Pulmonary artery endothelial cell (primary cell): ENCODE measurements at regions not wholly inside any gene's neighbourhood (a gene's known extent, or its start where the extent isn't known, plus 50 kb on each side); places are given as distances from the start of the nearest gene placed in this dataset.

Experiments
- DNase-seq: peaks from one replicate; pipeline ENCODE4 v3.0.0-alpha.2; 2011; ENCODE audit warnings: low read depth, low spot score

GRCh38 chr2:20539776-20540586 is 93.1 kb downstream of the RHOB start:
- DNase-seq = no peak

DNA sequence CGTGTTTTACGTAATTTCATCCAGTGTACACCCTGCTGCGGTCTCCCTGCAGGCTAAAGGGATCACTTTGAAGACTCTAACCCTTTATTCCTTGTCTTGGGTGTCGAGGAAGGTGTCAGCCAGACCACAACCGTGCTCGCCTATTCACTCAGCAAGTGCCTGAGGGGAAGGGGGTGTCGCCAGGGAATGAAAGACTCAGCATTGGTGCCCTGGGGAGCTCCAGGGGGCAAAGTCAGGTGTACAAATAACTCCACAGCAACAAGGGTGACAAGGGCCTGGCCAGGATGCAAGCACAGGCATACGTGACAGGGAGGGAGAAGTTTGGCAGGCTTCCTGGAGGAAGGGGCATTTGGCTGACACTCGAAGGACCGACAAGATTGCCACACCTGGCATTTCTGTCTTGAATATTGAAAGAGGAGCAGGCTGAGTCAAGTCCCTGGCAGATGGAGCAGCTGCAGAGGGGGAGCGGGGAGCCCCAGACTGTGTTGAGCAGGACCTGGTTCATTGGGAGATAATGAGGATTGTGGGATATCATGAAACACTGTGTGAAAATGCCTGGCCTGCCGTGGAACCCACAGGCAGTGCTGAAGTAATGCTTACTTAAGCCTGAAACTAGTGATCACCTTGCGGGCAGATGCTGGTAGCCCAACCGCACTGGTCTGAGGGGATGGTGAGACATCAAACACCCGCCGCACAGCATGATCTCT is 93.9 kb downstream of the RHOB start:
- DNase-seq = no peak

DNA sequence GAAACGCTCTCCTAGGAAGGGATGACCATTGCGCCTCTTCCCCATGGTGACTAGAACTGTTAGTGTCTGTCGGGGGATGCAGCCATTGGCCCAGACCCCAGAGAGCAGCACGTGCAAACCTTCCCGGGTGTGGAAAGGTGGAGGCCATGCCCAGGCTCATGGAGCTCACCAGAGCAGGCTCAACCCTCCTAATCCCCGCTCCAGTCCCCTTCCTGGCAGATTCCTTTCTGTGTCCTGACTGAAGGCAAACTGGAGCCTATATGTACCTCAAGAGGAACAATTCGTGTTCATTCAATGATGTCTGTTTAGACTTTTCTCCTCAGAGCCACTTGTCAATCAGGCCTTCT is 94.4 kb downstream of the RHOB start:
- no peak for DNase-seq

DNA sequence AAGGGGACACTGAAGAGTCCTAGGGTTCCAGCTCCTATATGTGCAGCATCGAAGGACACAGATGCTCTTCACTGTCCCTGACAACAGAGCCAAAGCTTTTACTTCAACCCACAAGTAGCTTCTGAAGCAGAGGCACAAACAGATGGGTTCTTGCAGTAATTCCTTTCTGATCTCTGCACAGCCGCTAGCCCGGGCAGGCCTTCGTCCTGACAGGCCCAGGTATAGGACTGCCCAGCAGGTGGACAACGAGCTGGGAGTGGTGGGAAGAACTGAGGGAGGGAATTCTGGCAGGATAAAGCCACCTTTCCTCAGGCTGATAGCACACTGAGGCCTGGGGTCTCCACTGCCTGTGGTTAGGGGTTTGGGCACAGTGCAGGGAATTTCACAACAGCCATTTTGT is 94.8 kb downstream of the RHOB start:
- DNase-seq = no peak

DNA sequence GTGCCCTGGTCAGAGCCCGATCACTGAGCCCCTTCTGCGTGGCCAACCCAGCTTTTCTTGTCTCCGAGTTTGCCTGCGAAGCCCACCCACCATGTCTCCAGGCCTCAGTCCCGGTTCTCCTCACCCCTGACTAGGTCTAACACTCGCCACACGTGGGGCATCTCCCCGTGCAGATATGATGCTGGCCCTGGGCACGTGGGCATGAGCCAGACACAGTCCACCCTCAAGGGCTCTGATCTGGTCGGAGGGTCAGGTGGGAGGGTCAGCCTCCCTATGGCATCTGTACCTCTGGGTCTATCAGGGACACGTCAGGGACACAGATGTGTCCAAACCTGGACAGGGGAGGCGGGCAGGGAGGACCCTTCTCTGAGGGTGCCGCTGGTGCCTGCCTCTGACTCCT is 95.4 kb downstream of the RHOB start:
- DNase-seq = no peak

- no peak for DNase-seq
Measured at GRCh38 chr2:20542746-20543468, 96.0 kb downstream of the RHOB start.

GRCh38 chr2:20543469-20544152 is 96.7 kb downstream of the RHOB start:
- DNase-seq = no peak

DNA sequence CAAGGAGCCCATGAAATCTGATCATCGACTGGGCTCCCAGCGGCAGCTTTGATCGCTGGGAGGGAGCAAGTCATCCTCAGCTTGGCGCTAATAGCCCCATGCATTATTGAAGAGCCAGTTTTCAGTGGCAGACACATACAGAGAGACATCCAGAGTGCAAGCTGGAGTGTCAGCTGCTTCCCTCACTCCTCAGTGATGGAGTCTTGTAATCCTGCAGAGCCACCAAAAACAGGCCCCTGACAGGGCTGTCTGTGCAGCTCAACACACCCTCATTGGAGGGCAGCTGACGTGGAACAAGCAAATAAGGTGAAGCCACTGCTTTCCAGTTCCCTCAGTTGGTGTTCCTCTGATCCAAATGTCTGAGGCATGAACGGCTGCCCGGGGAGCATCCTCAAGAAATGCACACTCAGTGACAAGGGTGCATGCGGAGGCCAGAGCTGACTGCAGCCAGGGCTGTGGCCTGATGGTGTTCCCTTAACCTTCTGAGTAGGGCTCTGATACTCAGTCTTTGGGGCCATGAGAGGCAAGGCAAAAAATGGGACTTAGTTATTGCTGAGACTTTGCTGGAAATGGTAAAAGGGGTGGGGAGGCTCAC is 97.4 kb downstream of the RHOB start:
- no peak for DNase-seq

DNA sequence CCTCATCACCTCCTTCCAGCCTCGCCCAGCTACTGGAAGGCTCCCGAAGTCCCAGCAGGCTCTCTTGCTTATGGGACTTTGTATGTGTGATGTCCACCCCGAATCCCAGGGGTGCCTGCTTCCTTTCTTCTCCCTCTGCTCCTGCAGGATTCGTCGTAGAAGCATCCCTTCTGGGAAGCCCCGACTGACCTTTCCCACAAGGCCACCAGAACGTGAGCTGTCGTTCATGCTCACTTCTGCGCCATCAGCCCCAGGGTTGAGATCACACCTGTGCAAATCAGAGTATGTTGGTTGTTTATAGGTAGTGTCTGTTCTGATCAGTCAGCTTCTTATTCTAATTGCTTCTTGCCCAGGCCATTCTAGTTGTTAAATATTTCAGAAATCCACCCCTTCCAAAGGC is 101.8 kb downstream of the HS1BP3 start:
- DNase-seq = no peak

DNA sequence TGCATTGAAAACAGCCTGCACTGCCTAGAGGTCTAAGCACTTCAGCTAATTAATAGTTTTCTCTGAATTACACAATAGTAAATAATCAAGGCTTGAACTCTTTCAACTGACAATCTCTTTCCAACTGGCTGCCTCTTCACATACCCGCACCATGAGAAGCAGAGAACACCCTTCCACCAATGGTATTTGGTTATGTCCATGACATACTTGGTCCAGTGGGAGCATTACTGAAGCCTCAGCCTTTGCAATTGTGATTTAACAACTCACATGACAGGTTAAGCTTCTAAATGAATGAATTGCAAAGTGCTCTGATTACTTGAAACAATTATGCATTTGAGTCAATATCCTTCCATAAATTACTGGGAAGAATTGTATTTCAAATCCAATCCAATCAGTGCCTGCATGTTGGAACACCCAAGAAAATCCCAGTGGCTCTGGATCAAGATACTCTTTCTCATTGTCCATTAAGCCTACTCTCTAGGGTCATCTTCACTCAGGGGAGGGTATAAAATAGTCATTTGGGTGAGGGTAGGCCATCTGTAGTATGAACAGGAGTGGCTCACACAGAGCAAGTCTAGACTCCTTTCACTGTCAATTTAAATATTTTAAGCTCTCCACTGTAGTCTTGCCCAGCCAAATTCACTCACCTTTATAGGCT is 101.1 kb downstream of the HS1BP3 start:
- no peak for DNase-seq

GRCh38 chr2:20551260-20551944 is 99.5 kb downstream of the HS1BP3 start:
- DNase-seq = no peak

DNA sequence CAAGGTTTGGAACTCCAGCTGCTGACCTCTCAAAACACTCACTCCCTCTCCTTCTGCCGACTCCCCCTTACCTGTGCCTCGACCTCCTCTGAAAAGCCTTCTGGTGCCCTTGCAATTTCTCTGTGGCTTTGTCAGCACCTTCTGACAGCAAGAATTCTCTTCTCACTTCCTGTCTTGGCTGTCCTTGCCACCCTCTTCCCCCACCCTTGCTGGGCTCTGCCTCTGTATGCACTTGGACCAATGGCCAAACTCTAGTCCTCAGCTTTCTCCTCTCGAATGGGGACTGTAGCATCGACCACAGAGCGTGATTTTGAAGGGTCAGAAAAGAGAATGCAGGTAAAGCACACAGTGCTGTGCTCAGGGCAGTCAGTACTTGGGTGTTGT is 99.0 kb downstream of the HS1BP3 start:
- no peak for DNase-seq

DNA sequence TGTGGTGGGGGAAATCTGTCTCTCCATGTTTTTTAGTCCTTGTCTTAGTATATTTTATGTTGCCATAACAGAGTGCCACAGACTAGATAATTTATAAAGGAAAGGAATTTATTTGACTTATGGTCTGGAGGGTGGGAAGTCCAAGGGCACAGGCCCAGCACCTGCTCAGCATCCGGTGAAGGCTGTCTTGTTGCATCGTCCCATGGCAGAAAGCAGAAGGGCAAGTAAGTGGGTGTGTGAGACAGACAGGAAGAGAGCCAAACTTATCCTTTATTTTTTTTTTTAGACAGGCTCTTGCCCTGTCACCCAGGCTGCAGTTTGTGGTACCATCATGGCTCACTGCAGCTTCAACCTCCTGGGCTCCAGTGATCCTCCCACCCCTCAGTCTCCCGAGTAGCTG is 98.1 kb downstream of the HS1BP3 start:
- DNase-seq = no peak

DNA sequence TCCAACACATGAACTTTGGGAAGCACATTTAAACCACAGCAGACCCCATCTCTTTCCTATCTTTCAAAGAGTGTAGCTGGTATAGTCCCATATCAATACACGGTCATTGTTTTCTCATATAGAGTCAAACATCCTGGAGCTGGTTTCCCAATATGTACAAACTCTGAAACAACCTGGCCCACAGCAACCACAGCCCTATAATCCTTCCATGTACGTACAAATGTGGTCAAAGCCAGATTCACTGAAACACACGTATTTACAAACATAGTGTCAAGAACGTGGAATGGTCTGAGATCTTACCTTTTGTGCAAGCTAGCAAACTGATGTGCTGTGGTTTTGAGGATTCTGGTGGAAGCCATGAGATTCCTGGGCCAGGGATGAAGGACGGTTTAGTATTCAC is 97.3 kb downstream of the HS1BP3 start:
- DNase-seq = no peak

DNA sequence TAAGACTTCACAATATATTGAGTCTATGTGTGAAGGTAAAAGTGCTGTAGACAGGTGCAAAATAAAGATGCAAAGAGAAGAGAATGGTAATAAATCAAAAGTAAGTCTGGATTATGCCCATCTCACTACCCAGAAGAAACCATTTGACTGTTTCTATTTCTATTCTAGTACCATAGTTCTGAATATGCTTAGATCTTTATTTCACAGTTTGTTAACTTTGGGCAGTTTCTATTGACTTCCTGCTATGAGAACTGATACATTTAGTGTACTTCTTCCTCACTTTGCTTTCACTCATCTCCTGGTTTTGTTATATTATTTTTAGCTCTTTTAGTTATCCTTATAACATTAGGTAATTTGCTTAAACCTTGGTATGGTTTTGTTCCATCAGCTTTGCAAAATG is 94.9 kb downstream of the HS1BP3 start:
- no peak for DNase-seq

DNA sequence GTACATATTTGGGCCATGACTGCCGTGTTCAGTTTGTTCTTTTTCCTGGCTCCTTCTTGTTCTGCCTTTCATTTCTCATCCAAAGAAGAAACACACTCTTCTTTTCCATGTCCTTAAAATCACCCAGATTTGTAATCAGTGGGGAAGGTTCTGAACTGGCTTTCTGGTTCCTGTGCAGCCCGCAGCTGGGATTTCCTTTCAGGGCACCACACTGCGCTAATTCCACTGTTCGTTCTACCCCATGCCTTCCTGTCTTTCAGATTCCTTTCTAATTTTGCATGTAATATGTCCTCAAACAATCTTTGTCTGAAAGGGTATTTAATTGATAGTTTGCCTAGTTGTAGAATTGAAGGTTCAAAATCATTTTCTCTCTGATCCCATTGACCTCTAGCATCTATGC is 94.1 kb downstream of the HS1BP3 start:
- DNase-seq = no peak

DNA sequence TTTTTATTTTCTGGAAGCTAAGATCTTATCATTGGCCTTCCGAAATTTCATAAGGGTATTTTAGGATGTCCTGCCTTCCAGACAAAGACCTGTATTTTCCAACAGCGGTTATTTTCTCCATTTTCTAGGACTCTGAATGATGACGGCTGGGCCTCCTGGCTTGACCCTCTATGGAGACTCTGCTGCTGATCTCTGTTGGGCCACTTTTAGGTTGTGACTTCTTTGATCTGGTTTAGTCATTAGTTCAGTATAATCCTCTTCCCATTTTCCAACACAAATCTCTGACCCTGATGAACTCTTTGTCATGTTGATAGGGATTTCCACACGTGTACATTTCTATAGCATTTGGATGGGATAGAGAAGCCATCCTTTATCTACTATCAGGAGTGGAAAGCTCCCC is 93.7 kb downstream of the HS1BP3 start:
- no peak for DNase-seq

DNA sequence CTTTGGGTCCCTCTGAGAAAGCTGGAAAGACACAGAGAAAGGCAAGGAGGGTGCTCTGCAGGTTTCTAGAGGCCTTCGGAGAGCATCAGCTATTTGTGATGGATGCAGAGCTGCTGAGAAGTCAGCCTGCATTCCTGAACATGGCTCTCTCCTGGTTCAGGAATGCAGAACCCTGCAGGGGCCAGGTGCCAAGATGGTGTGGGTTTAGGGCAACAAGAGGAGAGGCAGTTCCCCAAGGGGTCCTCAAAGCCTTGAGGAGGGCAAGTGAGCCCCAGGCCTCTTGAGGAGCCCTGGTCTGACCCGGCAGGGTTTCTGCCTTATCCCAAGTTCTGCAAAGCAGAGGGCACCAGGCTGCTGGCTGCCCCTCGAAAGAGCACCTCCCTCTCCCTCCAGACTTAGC is 93.3 kb downstream of the HS1BP3 start:
- DNase-seq = no peak

DNA sequence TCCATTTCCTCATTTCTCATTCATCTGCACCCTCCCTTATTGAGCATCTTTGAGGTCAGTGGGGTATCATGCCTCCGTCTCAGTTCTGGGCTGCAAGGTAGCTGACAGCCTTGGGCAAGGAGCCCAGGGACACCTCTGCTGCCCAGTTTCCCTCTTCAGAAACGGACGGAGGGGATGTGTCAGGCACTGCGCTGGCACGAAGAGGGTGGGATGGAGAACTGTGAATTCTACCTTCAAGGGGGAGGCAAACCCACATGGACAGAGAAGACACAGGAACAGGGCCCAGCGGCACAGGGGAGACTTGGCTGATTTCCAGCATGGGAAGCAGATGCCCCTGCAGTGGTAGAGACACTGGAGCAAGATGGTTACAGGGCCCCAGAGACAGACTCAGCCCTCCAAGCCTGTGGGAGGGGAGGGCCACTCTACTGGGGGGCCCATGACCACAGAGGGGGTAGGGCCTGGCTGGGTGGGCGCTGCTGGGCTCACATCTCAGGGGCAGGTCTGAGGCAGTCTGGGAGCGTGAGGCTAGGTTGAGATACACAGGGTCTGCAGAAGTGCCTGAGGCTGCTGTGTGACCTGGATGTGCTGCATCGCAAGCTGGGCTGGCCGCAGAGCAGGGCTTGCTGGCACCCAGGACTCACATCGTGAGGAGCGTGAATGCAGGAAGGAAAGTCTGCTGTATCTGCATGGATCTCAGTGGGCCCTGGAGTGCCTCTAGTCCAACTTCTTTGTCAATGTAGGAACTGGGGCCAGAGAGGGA is 92.3 kb downstream of the HS1BP3 start:
- no peak for DNase-seq

DNA sequence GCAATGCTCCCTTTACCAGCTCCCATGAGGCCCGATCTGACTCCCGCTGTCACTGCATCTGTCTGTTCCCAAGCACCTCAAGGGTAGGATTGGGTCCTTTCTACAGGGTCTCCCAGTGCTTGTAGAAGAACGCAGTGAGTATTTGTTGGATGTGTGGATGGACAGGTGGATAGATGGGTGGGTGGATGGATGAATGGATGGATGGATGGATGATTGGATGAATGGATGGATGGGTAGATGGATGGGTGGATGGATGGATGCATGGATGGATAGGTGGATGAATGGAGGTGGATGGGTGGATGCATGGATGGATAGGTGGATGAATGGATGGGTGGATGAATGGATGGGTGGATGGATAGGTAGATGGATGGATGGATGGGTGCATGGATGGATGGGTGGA is 91.6 kb downstream of the HS1BP3 start:
- no peak for DNase-seq
